AG04449 (cell line): ENCODE measurements at regions not wholly inside any gene's neighbourhood (a gene's known extent, or its start where the extent isn't known, plus 50 kb on each side); places are given as distances from the start of the nearest gene placed in this dataset.

Experiments
- CTCF ChIA-PET: fragments of 350-600 bp; formaldehyde crosslinking; extraction: SDS; loops from one replicate; lab custom pipeline; 2021; ENCODE audit warnings: antibody characterized with exemption; lab: Yijun Ruan, JAX
- POLR2A ChIA-PET: fragments of 400-600, 350-600 bp; formaldehyde crosslinking; extraction: SDS; loops from one replicate; lab custom pipeline; 2020; ENCODE audit warnings: antibody characterized with exemption, inconsistent platforms; lab: Yijun Ruan, JAX
- DNase-seq: peaks from one replicate; pipeline ENCODE4 v3.0.0-alpha.2; 2010; ENCODE audit warnings: low read depth, low spot score
- H3K4me3 ChIP-seq: 2 replicates; pipeline ENCODE4 v1.5.1; 2011; ENCODE audit warnings: low read depth, mild to moderate bottlenecking, control low read depth, low read length
- TF ChIP-seq, protein P1 (sequence below): IDR thresholded peaks from one replicate; pipeline ENCODE4 v1.5.1; 2011; ENCODE audit warnings: mild to moderate bottlenecking, moderate library complexity, low read length, control low read depth, inconsistent platforms; ENCODE audit not compliant: insufficient read depth; ENCODE audit errors: missing control alignments

DNA sequence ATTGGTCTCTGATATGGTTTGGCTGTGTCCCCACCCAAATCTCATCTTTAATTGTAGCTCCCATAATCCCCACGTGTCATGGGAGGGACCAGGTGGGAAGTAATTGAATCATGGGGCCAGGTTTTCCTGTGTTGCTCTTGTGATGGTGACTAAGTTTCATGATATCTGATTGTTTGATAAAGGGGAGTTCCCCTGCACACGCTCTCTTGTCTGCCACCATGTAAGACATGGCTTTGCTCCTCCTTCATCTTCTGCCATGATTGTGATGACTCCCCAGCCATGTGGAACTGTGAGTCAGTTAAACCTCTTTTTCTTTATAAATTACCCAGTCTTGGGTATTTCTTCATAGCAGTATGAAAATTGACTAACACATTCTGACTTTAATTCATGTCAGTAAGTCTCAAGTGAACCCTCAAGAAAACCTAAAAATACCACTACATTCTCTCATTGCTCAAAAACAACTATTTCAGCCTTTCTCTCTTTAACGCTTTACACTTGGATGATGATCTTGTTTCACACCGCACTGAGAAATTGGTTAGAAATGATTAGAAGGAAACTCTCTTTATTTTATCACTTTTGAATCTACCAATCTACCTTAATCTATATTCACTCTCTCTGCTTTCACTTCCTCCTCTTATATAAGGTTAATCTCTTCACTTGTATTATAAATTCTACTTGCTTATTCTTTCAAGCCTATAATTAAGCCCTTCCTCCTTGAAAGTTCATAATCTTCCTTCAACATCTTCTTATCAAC lies 110.1 kb downstream of the GALR1 start:
- POLR2A ChIA-PET, result no interaction called here
- TF ChIP-seq, protein P1, sequence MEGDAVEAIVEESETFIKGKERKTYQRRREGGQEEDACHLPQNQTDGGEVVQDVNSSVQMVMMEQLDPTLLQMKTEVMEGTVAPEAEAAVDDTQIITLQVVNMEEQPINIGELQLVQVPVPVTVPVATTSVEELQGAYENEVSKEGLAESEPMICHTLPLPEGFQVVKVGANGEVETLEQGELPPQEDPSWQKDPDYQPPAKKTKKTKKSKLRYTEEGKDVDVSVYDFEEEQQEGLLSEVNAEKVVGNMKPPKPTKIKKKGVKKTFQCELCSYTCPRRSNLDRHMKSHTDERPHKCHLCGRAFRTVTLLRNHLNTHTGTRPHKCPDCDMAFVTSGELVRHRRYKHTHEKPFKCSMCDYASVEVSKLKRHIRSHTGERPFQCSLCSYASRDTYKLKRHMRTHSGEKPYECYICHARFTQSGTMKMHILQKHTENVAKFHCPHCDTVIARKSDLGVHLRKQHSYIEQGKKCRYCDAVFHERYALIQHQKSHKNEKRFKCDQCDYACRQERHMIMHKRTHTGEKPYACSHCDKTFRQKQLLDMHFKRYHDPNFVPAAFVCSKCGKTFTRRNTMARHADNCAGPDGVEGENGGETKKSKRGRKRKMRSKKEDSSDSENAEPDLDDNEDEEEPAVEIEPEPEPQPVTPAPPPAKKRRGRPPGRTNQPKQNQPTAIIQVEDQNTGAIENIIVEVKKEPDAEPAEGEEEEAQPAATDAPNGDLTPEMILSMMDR, result no peak
- DNase-seq, result no peak
- H3K4me3 ChIP-seq, result no peak overlapping the region
- CTCF ChIA-PET, result no interaction called here

GRCh38 chr18:77360315-77361190 lies 110.9 kb downstream of the GALR1 start:
- CTCF ChIA-PET, result no interaction called here
- TF ChIP-seq, protein P1, result no peak
- POLR2A ChIA-PET, result no interaction called here
- H3K4me3 ChIP-seq, result no peak overlapping the region
- no peak for DNase-seq

GRCh38 chr18:77361382-77361781 lies 111.7 kb downstream of the GALR1 start:
- TF ChIP-seq, protein P1, result no peak
- CTCF ChIA-PET, result no interaction called here
- no peak for DNase-seq
- POLR2A ChIA-PET, result no interaction called here
- no peak overlapping the region for H3K4me3 ChIP-seq

GRCh38 chr18:77365667-77366066 lies 116.0 kb downstream of the GALR1 start:
- ChIA-PET POLR2A (no interaction called here), CTCF (no interaction called here)
- TF ChIP-seq, protein P1, result no peak
- no peak overlapping the region for H3K4me3 ChIP-seq
- DNase-seq, result no peak

GRCh38 chr18:77366067-77366719 lies 116.5 kb downstream of the GALR1 start:
- no peak for DNase-seq
- ChIA-PET CTCF (no interaction called here), POLR2A (no interaction called here)
- TF ChIP-seq, protein P1, result no peak
- no peak overlapping the region for H3K4me3 ChIP-seq
